PFSK-1 (cell line): ENCODE measurements at regions not wholly inside any gene's neighbourhood (a gene's known extent, or its start where the extent isn't known, plus 50 kb on each side); places are given as distances from the start of the nearest gene placed in this dataset.

ENCODE experiments used
- FOXP2 ChIP-seq: optimal IDR thresholded peaks from 2 replicates; pipeline ENCODE3; 2011; ENCODE audit warnings: borderline replicate concordance, control low read depth, inconsistent platforms; ENCODE audit not compliant: insufficient read depth; ENCODE audit errors: extremely low read length, extremely low read depth
- SIN3A ChIP-seq: IDR thresholded peaks from 2 replicates; pipeline ENCODE4 v1.6.1; 2012; ENCODE audit warnings: mild to moderate bottlenecking, low read length, moderate library complexity, borderline replicate concordance; ENCODE audit not compliant: insufficient read depth
- TAF1 ChIP-seq: IDR thresholded peaks from 2 replicates; pipeline ENCODE4 v1.6.1; 2012; ENCODE audit warnings: low read length, control low read depth, borderline replicate concordance; ENCODE audit not compliant: insufficient read depth

DNA sequence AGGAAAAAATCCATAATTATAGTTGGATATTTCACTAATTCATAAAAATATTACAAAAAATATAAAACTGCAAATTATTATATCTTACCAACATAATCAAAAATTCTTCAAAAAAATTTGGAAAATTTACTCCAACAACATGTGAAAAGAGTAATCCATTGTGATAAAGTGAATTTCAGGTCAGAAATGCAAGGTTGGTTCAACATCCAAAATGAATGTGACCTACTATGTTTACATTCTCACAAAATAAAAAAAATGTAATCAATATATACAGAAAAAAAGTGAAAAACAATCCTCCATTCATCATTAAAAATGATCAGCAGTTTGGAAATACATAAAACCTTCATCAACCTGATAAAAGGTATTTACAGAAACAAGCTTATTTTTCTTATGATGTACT is 1252.2 kb downstream of the JRKL start:
- TF ChIP-seq SIN3A (no peak), TAF1 (no peak), FOXP2 (no peak)
